ENCODE measurements at regions not wholly inside any gene's neighbourhood (a gene's known extent, or its start where the extent isn't known, plus 50 kb on each side); places are given as distances from the start of the nearest gene placed in this dataset.

- TF ChIP-seq EZH2phosphoT487 (IDR thresholded peaks at IDR 0.05; ENCODE audit: borderline replicate concordance) = no peak
- TF ChIP-seq CTCF (conservative IDR thresholded peaks at IDR 0.05; ENCODE audit: low read length) = no peak
Measured at GRCh38 chr6:166800137-166800536, 156.2 kb downstream of the RNASET2 start.

Data from Loucy (cell line).